NCI-H82 (cell line): ENCODE measurements at regions not wholly inside any gene's neighbourhood (a gene's known extent, or its start where the extent isn't known, plus 50 kb on each side); places are given as distances from the start of the nearest gene placed in this dataset.
"Not testable (repeated sequence)": the region's sequence is repeated elsewhere in the genome, so short reads cannot be mapped to it uniquely, and the experiment has no call there.

ENCODE experiments used
- DNase-seq: peaks from one replicate; lab custom pipeline; 2025; lab: John Stamatoyannopoulos, UW

- DNase-seq = not testable (repeated sequence)
Observed at GRCh38 chr2:89296820-89297398, 605.4 kb downstream of the RPIA start.

DNA sequence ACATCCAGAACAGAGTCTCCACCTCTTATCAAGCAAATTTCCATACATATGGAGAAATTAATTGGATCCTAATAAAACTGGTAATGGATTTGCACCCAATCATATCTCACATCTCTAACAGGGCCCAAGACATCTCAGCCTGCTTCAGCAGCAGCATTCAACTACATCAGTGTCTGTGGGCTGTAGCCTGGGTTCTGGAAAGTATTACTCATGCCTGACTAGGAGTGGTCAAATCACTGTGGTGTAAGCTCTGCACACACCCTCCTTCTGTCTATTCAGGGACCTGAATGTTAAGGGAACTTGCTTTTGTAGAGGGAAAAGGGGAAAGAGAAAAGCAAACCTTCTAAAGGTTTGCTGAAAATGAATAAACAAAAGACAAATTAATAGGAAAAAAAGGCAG is 607.7 kb downstream of the RPIA start:
- not testable (repeated sequence) for DNase-seq

- DNase-seq = not testable (repeated sequence)
Observed at GRCh38 chr2:89305623-89306022, 614.1 kb downstream of the RPIA start.

- DNase-seq = not testable (repeated sequence)
Observed at GRCh38 chr2:89306869-89307637, 615.6 kb downstream of the RPIA start.

- DNase-seq = not testable (repeated sequence)
Observed at GRCh38 chr2:89318990-89319389, 627.5 kb downstream of the RPIA start.

DNA sequence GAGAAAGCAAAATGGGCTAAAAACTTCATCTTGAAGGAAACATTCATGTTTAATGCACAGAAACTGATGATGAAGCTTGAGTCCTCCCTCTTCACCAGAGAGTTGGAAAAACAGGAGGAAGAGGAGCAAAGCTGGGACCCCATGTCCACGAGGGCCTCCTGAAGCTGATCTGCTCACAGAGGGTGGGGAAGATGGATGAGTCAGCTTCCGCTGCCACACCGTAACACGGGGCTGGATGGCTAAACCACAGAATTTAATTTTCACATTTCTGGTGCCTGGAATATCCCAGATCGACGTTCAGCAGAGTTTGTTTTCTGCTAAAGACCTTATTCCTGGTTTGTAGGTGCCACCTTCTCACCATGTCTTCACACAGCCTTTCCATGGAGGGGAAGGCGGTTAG is 634.4 kb downstream of the RPIA start:
- DNase-seq = not testable (repeated sequence)

GRCh38 chr2:89326455-89326854 is 635.0 kb downstream of the RPIA start:
- DNase-seq = not testable (repeated sequence)

DNA sequence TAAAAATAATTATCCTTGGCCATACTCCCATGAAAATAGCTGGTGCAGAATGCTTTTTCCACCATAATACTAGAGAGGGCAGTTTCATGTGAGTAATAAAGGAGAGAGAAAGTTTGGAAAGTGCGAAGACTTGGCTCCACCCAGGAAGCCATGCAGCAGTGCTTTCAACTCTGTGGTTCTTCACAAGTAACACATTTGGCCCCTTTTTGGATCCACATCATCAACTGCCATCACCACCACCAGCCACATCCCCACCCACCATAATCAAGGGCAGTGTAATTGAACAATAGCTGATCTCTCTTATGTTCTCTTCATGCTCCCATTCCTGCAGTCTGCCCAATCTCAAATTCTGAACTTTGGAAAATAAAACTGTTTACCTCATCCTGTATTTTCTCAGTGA is 637.3 kb downstream of the RPIA start:
- DNase-seq = not testable (repeated sequence)
